Activated B cell treated with CpG ODN at 0.5 μM for 24 hours (primary cell): ENCODE measurements at regions not wholly inside any gene's neighbourhood (a gene's known extent, or its start where the extent isn't known, plus 50 kb on each side); places are given as distances from the start of the nearest gene placed in this dataset.

Experiments
- ATAC-seq: fragments of 200-7000 bp; cut with Tn5 transposase; one replicate; pipeline ENCODE4 v1.10.0; 2021; ENCODE audit warnings: low read depth, mild to moderate bottlenecking, moderate library complexity
- CTCF ChIA-PET: fragments of 350-600 bp; sonication (Branson Sonifier 250); formaldehyde crosslinking; loops from one replicate; lab custom pipeline; 2021; ENCODE audit warnings: antibody characterized with exemption; lab: Charles Lee
- POLR2A ChIA-PET: fragments of 350-600 bp; sonication (Branson Sonifier 250); formaldehyde crosslinking; loops from one replicate; lab custom pipeline; 2021; ENCODE audit warnings: antibody characterized with exemption; lab: Charles Lee
- DNase-seq: peaks from one replicate; pipeline ENCODE4 v3.0.0; 2022
- H3K27ac Mint-ChIP-seq: one replicate; pipeline ENCODE4 v1.8.0; 2020; ENCODE audit warnings: mixed read lengths
- H3K27me3 Mint-ChIP-seq: one replicate; pipeline ENCODE4 v1.8.0; 2021; ENCODE audit warnings: mixed read lengths
- H3K36me3 Mint-ChIP-seq: one replicate; pipeline ENCODE4 v1.8.0; 2021; ENCODE audit warnings: low read depth, mixed read lengths
- H3K4me1 Mint-ChIP-seq: one replicate; pipeline ENCODE4 v1.8.0; 2021; ENCODE audit warnings: mixed read lengths
- H3K4me3 Mint-ChIP-seq: one replicate; pipeline ENCODE4 v1.8.0; 2020; ENCODE audit warnings: mild to moderate bottlenecking, mixed read lengths
- H3K9me3 Mint-ChIP-seq: one replicate; pipeline ENCODE4 v1.8.0; 2020; ENCODE audit warnings: mixed read lengths
- intact Hi-C: fragments of 100-400 bp; cut with micrococcal nuclease; formaldehyde crosslinking; loops from one replicate; pipeline ENCODE4 v1.15.1; 2024
- TF ChIP-seq, protein P1 (sequence below): fragments of 200-600 bp; IDR thresholded peaks from one replicate; pipeline ENCODE4 v1.8.0; 2022; ENCODE audit warnings: antibody characterized with exemption, mild to moderate bottlenecking

DNA sequence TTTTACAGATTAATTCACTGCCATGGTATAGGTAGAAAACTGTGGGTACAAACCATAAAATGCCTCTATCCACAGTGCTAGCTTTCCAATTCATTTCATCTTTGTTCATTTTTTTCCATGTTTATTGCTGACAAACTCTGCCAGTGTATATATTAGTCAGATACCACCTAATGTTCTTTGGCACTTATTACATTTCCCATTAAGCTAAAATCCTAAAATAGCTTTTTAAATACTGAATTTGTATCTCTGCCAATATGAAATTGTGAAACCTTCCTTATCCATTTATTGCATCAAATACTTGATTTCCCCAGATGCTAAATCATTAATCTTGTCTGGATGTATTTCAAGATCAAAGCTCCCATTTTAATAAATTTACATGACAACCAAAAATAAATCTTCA lies 150.1 kb upstream of the FSCB start:
- Mint-ChIP-seq H3K27me3 (no peaks in the 10 kb centered on the region), H3K4me1 (peaks cover under 1% of the 10 kb centered on the region), H3K36me3 (no peaks in the 10 kb centered on the region), H3K9me3 (no peaks in the 10 kb centered on the region), H3K27ac (no peak overlapping the region), H3K4me3 (no peak overlapping the region)
- DNase-seq: no peak
- TF ChIP-seq, protein P1, sequence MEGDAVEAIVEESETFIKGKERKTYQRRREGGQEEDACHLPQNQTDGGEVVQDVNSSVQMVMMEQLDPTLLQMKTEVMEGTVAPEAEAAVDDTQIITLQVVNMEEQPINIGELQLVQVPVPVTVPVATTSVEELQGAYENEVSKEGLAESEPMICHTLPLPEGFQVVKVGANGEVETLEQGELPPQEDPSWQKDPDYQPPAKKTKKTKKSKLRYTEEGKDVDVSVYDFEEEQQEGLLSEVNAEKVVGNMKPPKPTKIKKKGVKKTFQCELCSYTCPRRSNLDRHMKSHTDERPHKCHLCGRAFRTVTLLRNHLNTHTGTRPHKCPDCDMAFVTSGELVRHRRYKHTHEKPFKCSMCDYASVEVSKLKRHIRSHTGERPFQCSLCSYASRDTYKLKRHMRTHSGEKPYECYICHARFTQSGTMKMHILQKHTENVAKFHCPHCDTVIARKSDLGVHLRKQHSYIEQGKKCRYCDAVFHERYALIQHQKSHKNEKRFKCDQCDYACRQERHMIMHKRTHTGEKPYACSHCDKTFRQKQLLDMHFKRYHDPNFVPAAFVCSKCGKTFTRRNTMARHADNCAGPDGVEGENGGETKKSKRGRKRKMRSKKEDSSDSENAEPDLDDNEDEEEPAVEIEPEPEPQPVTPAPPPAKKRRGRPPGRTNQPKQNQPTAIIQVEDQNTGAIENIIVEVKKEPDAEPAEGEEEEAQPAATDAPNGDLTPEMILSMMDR: no peak
- no peak for ATAC-seq
- CTCF ChIA-PET: interaction anchor here (0.7 kb wide), 1 partner anchor 10 kb away, joined by 3 read pairs; no protein-coding TSS in a partner anchor
- intact Hi-C loops: no loop called here
- POLR2A ChIA-PET: no interaction called here

DNA sequence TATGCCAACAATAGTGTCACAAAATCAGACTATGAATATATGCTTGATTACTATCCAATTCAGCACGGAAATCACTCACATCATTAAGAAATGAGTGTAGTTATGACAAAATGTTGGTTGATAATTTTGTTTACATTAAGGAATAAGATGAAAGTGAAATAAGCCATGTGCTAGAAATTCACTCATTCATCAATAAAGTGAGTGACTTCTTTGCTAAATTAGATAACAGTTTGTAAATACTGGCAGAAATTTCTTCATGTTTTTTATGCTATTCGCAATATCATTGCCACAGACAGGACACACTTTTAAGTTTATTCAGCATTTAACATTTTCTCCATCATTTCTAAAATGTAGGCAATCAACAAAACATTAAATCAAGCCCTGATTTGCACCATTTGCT lies 147.5 kb upstream of the FSCB start:
- CTCF ChIA-PET: no interaction called here
- POLR2A ChIA-PET: no interaction called here
- no peaks in the 10 kb centered on the region for H3K27me3 Mint-ChIP-seq

DNA sequence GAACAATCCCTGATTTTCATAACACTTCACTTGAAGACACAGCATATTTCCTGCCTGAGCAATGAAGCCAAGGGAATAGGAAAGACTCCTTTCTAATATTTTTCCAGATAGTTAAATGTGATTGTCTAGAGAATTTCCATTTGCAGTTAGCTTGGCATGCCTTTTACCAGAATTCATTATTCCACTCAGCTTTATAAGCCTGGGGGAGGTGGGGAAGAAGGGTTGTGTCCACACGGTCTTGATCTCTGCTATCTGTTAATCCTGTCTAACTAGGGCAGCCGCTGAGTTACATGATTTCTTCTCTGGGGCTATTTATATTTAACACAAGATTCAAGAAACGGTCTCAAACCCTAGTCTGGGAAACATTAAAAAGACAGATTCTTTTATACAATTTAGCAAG lies 146.6 kb upstream of the FSCB start:
- H3K36me3 Mint-ChIP-seq: no peaks in the 10 kb centered on the region
- TF ChIP-seq, protein P1: no peak
- DNase-seq (no peak), ATAC-seq (no peak)
- H3K27me3 Mint-ChIP-seq: no peaks in the 10 kb centered on the region
- ChIA-PET POLR2A (no interaction called here), CTCF (no interaction called here)
- no peak overlapping the region for H3K27ac Mint-ChIP-seq
- H3K4me1 Mint-ChIP-seq: no peaks in the 10 kb centered on the region
- no peaks in the 10 kb centered on the region for H3K9me3 Mint-ChIP-seq
- intact Hi-C loops: no loop called here
- H3K4me3 Mint-ChIP-seq: no peak overlapping the region

More for the DNA sequence above, 147.5 kb upstream of the FSCB start:
- ATAC-seq: no peak
- Mint-ChIP-seq H3K36me3 (no peaks in the 10 kb centered on the region), H3K9me3 (no peaks in the 10 kb centered on the region), H3K27ac (no peak overlapping the region), H3K4me1 (no peaks in the 10 kb centered on the region), H3K4me3 (no peak overlapping the region)
- no peak for DNase-seq
- TF ChIP-seq, protein P1: no peak
- intact Hi-C loops: no loop called here

DNA sequence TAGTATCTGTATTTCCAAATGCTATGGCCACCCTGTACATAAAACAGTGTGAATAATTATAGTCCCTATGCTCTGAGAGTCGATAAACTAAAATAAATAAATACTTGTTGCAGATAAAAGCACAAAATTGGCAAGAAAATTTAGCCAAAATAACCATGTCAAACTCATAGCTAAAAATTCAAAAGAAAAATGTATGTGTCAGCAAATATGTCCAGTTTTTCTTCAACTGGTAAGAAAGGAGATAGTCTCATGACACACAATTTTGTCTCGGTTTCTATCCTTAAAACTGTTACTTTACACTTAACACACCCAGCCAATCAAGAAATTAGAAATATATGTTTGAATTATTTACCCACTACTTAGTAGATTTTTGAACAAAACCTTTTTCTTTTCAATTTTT lies 145.6 kb upstream of the FSCB start:
- H3K4me3 Mint-ChIP-seq: no peak overlapping the region
- POLR2A ChIA-PET: no interaction called here
- CTCF ChIA-PET: no interaction called here
- no peaks in the 10 kb centered on the region for H3K27me3 Mint-ChIP-seq
- no peak overlapping the region for H3K27ac Mint-ChIP-seq
- intact Hi-C loops: no loop called here
- no peaks in the 10 kb centered on the region for H3K4me1 Mint-ChIP-seq
- no peak for DNase-seq
- no peak for ATAC-seq
- TF ChIP-seq, protein P1: no peak
- H3K9me3 Mint-ChIP-seq: no peaks in the 10 kb centered on the region
- H3K36me3 Mint-ChIP-seq: no peaks in the 10 kb centered on the region

DNA sequence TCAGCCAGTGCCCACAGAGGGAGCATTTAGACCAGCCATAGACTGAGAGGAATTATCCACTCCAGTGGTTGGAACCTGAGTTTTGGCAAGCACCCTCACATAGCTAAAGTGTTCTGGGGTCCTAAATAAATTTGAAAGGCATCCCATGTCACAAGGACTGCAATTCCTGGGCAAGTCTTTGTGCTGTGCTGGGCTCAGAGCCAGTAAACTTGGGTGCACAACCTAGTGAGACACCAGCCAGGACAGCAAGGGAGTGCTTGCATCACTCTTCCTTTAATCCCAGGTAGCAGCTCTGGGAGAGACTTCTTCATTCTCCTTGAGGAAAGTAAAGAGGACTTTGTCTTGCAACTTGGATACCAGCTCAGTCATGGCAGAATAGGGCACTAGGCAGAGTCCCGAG lies 142.0 kb upstream of the FSCB start:
- no peaks in the 10 kb centered on the region for H3K27me3 Mint-ChIP-seq
- TF ChIP-seq, protein P1: no peak
- no peaks in the 10 kb centered on the region for H3K9me3 Mint-ChIP-seq
- no peaks in the 10 kb centered on the region for H3K4me1 Mint-ChIP-seq
- ChIA-PET CTCF (no interaction called here), POLR2A (no interaction called here)
- H3K36me3 Mint-ChIP-seq: no peaks in the 10 kb centered on the region
- intact Hi-C loops: no loop called here
- no peak for ATAC-seq
- DNase-seq: no peak
- H3K4me3 Mint-ChIP-seq: no peak overlapping the region
- no peak overlapping the region for H3K27ac Mint-ChIP-seq
